ENCODE measurements at regions not wholly inside any gene's neighbourhood (a gene's known extent, or its start where the extent isn't known, plus 50 kb on each side); places are given as distances from the start of the nearest gene placed in this dataset.

- Histone ChIP-seq H3K4me3 (ENCODE audit: insufficient read depth, low read length, poor library complexity, severe bottlenecking) (no peak overlapping the region), H2AFZ (ENCODE audit: low read depth, low read length, severe bottlenecking) (no peak overlapping the region), H3K9me2 (replicated peaks; ENCODE audit: insufficient read depth, low read length) (no peaks in the 10 kb centered on the region), H4K20me1 (ENCODE audit: low read depth, low read length) (no peaks in the 10 kb centered on the region), H3K27ac (ENCODE audit: low read depth, low read length) (no peak overlapping the region), H3K79me2 (ENCODE audit: insufficient read depth, low read length) (no peaks in the 10 kb centered on the region), H3K27me3 (ENCODE audit: low read length) (no peaks in the 10 kb centered on the region), H3K9ac (ENCODE audit: low read length) (no peak overlapping the region), H3F3A (ENCODE audit: insufficient read depth) (no peaks in the 10 kb centered on the region), H3K36me3 (ENCODE audit: low read length) (no peaks in the 10 kb centered on the region), H3K9me3 (ENCODE audit: insufficient read depth, low read length) (no peaks in the 10 kb centered on the region), H3K4me2 (ENCODE audit: low read depth, low read length, poor library complexity, severe bottlenecking) (no peak overlapping the region)
- TF ChIP-seq CTCF (IDR thresholded peaks at IDR 0.05; ENCODE audit: insufficient read depth, low read length, poor library complexity, severe bottlenecking) (no peak), EZH2phosphoT487 (conservative IDR thresholded peaks at IDR 0.05; ENCODE audit: low read length) (no peak)
These were observed 353.2 kb upstream of the AGTR1 start for GRCh38 chr3:148344521-148344920.

GRCh38 chr3:148360051-148360450 is 337.7 kb upstream of the AGTR1 start:
- no peak for TF ChIP-seq CTCF (IDR thresholded peaks at IDR 0.05; ENCODE audit: insufficient read depth, low read length, poor library complexity, severe bottlenecking)
- no peak for TF ChIP-seq EZH2phosphoT487 (conservative IDR thresholded peaks at IDR 0.05; ENCODE audit: low read length)
- no peaks in the 10 kb centered on the region for H3K9me2 ChIP-seq (replicated peaks; ENCODE audit: insufficient read depth, low read length)
- no peaks in the 10 kb centered on the region for H3K27me3 ChIP-seq (ENCODE audit: low read length)
- no peaks in the 10 kb centered on the region for H4K20me1 ChIP-seq (ENCODE audit: low read depth, low read length)
- H3K4me2 ChIP-seq (ENCODE audit: low read depth, low read length, poor library complexity, severe bottlenecking): no peak overlapping the region
- no peak overlapping the region for H3K9ac ChIP-seq (ENCODE audit: low read length)
- no peak overlapping the region for H2AFZ ChIP-seq (ENCODE audit: low read depth, low read length, severe bottlenecking)
- H3K36me3 ChIP-seq (ENCODE audit: low read length): no peaks in the 10 kb centered on the region
- no peak overlapping the region for H3K4me3 ChIP-seq (ENCODE audit: insufficient read depth, low read length, poor library complexity, severe bottlenecking)
- H3K9me3 ChIP-seq (ENCODE audit: insufficient read depth, low read length): no peaks in the 10 kb centered on the region
- no peaks in the 10 kb centered on the region for H3K79me2 ChIP-seq (ENCODE audit: insufficient read depth, low read length)
- H3K27ac ChIP-seq (ENCODE audit: low read depth, low read length): no peak overlapping the region
- H3F3A ChIP-seq (ENCODE audit: insufficient read depth): no peaks in the 10 kb centered on the region

GRCh38 chr3:148366743-148367410 is 330.8 kb upstream of the AGTR1 start:
- no peaks in the 10 kb centered on the region for H3K27me3 ChIP-seq (ENCODE audit: low read length)
- TF ChIP-seq CTCF (IDR thresholded peaks at IDR 0.05; ENCODE audit: insufficient read depth, low read length, poor library complexity, severe bottlenecking): no peak
- TF ChIP-seq EZH2phosphoT487 (conservative IDR thresholded peaks at IDR 0.05; ENCODE audit: low read length): no peak
- no peaks in the 10 kb centered on the region for H3K79me2 ChIP-seq (ENCODE audit: insufficient read depth, low read length)
- no peaks in the 10 kb centered on the region for H3F3A ChIP-seq (ENCODE audit: insufficient read depth)
- H3K9me3 ChIP-seq (ENCODE audit: insufficient read depth, low read length): no peaks in the 10 kb centered on the region
- H3K4me2 ChIP-seq (ENCODE audit: low read depth, low read length, poor library complexity, severe bottlenecking): no peak overlapping the region
- no peaks in the 10 kb centered on the region for H3K36me3 ChIP-seq (ENCODE audit: low read length)
- H4K20me1 ChIP-seq (ENCODE audit: low read depth, low read length): no peaks in the 10 kb centered on the region
- H3K9ac ChIP-seq (ENCODE audit: low read length): no peak overlapping the region
- no peaks in the 10 kb centered on the region for H3K9me2 ChIP-seq (replicated peaks; ENCODE audit: insufficient read depth, low read length)
- no peak overlapping the region for H2AFZ ChIP-seq (ENCODE audit: low read depth, low read length, severe bottlenecking)
- H3K27ac ChIP-seq (ENCODE audit: low read depth, low read length): no peak overlapping the region
- H3K4me3 ChIP-seq (ENCODE audit: insufficient read depth, low read length, poor library complexity, severe bottlenecking): no peak overlapping the region
